GM21360 (cell line): ENCODE measurements at regions not wholly inside any gene's neighbourhood (a gene's known extent, or its start where the extent isn't known, plus 50 kb on each side); places are given as distances from the start of the nearest gene placed in this dataset.
"Not testable (repeated sequence)": the region's sequence is repeated elsewhere in the genome, so short reads cannot be mapped to it uniquely, and the experiment has no call there.

ENCODE experiments used
- ATAC-seq: cut with Tn5 transposase; IDR thresholded peaks from one replicate; pipeline ENCODE4 v1.9.1; 2021; ENCODE audit warnings: mild to moderate bottlenecking, moderate library complexity; ENCODE audit not compliant: unreplicated experiment

DNA sequence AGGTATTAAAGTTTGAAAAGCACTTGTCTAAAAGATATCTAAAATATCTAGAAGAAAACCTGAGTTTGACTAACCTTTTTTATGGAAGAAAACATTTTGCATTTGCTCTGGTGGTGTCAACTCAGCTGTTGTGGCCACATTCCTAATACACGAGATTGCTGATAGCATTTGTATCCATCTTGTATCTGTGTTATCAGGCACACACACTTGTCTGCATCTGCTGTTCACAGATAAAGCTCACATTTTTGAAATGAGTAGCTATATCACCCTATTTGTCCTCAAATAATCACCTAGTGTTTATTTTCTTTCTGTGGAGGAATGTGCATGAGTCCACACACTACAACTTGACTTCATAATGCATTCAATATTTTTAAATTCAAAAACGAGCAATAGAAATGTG, 632.3 kb upstream of the NR2F2 start:
- ATAC-seq, result no peak

DNA sequence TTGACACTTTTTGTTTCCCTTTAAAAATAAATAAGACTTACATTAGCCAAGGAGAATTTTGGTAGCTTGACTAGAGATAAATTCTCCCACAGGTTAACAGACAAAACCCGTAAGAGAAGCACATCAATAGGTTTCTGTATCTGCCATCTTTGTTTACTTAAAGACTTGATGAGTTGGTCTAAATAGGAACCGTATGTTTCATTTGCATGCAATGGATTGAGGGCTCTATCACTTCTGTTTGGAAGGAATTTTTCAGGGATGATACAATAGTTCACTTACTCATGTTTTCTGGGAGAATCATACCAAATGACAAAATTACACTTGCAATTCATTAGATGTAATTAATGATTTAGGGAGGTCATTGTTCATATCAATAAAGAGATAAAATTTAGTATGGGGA, 631.5 kb upstream of the NR2F2 start:
- no peak for ATAC-seq

DNA sequence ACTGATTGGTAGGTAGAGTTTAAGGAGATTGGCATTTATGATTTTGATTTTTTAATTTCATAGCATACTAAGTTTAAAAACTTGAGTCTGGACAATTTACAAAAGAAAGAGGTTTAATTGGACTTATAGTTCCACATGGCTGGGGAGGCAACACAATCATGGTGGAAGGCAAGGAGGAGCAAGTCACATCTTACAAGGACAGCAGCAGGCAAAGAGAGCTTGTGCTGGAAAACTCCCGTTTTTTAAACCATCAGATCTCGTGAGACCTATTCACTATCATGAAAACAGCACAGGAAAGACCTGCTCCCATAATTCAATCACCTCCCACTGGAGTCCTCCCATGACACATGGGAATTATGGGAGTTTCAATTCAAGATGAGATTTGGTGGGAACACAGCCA, 630.9 kb upstream of the NR2F2 start:
- no peak for ATAC-seq

DNA sequence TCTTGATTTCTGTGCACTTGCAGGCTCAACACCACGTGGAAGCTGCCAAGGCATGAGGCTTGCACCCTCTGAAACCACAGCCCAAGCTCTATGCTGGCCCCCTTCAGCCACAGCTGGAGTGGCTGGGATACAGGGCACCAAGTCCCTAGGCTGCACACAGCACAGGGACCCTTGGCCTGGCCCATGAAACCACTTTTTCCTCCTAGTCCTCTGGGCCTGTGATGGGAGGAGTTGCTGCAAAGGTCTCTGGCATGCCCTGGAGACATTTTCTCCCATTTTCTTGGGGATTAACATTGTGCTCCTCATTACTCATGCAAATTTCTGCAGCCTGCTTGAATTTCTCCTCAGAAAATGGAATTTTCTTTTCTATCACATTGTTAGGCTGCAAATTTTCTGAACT, 629.8 kb upstream of the NR2F2 start:
- not testable (repeated sequence) for ATAC-seq

DNA sequence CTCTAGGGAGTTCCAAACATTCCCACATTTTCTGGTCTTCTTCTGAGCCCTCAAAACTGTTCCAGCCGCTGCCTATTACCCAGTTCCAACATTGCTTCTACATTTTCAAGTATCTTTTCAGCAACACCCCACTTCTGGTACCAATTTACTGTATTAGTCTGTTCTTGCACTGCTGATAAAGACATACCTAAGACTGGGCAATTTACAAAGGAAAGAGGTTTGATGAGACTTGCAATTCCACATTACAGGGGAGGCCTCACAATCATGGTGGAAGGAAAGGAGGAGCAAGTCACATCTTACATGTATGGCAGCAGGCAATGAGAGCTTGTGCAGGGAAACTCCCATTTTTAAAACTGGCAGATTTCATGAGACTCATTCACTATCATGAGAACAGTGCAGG, 629.1 kb upstream of the NR2F2 start:
- ATAC-seq, result no peak

DNA sequence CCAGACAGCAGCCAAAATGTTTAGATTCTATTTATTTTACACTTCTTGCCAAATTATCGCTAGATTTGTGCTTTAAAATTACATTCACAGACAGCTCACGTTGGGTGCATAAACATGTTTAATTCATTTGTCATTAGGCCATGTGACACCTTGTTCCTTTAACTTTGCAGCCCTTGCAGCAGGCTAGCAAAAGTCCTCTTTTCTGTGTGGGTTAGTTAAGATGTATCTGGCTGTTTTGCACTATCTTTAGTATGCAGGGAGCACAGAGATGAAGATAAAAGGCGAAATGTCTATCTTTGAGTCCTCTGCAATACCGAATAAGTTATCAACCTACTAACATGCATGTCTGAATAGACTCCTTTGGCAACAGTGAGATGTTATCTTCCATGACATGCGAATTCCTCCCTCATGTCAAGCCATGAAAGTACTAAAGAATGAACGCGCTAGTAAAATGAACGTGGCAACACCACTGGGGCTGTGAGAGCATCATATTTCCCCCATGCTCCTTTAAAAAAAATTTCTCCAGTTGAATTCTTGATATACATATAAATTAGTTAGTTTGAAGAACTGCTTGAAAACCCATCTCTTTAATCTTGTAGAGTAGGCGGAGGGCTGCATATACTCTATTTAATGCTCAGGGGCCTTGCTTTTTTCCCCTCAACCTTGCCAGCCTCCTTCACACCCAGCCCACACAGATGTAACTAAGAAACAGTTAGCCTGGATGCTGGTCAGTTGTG, 620.4 kb upstream of the NR2F2 start:
- ATAC-seq, result no peak

DNA sequence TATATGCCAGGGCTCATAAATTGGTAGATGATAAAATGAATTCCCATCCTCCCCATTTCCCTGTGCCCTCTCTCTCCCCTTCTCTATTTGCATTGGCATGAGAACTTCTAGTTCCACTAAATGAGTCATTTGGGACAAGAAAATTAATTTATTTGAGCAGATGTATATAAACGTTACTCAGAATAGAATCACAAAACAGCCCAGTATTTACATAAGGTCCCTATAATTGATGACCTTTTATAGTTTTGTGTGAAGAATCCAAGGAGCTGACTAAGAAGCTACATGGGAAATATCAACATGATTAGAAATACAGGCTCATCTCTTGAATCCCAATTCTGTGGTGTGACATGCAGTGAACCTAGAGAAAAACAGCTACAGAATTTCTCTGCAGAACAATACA, 617.7 kb upstream of the NR2F2 start:
- ATAC-seq, result no peak

DNA sequence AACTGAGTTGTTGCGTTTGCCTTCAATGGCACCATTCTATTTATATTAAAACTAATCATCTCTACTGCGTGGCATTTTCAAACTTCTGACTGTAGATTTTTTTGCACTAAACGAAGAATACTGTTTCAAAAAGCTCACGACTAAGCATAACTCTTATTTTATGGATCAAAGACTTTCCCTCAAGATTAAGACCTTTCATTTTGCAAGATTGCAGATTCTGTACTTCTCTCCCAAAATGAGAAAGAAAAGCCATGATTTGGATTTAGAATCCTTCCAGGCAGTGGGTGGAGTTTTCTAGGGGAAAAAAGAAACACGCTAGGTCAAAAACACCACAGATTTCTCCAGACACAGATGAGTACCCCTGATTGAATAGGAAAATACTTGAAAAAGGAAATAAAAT, 617.2 kb upstream of the NR2F2 start:
- ATAC-seq, result no peak

DNA sequence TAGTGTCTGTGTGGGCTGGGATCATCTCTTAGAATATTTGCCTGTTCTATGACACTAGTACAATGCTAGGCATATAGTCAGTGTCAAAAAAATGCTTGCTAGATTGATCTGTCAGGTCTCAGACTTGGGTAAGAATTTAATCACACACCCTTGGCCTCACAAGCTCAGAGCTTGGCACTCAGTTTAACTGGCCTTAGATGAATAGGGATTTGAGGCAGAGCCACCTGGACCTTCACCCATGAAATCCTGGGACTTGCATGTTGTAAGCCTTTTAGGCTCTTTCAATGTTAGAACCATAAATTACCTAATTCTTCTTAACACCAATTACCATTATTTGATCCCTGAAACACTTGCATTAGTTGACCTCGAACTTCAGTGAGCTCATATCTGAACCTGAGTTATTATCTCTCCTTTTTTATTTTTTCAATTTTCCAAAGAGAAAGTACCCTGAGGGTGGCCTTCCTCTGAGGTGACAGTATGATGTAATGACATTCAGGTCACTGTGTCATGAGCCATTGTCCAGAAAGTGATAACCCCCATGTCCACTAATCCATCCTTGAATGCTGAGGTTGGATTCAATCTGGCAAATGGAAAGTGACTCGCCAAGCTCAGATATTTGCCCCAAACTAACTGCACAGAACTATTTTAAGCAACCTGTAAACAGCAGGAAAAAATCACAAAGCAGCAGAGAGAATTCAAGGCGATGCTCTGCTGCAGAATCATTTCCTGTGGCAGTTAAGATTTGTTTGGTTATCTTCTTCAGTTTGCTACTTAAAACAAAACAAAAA, 615.2 kb upstream of the NR2F2 start:
- ATAC-seq, result no peak

DNA sequence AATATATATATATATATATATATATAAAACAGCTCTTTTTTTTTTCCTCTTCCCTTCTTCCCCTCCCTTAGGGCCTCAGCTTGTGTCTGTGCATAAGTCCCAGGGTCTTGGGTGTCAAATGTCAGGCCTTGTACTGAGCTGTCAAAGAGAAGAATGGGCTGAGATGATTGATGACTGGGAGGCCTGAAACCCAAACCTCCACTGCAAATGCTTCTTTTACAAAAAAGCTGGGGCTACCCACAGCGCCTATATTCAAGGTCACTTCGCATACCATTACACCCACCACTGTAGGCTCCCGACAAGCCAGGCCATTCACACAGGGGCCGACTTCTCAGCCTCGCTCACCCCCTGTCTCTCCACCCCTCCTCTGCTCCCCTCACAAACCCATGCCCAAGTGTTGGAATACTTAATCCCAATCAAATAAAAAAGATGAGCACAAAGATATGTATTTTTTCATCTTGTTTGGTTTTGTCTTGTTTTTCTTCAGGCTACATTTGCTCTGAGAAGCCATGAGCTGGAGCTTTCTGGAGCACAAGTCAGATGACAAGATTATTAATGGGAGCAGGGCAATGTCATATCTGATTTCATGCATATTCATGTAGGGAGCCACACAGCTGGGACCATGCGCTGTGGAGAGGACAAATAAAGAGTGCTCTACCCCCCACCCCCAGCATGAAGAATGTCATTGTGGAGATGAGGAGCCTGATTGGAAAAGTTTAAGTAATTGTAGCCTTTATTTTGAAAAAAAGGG, 614.4 kb upstream of the NR2F2 start:
- no peak for ATAC-seq

DNA sequence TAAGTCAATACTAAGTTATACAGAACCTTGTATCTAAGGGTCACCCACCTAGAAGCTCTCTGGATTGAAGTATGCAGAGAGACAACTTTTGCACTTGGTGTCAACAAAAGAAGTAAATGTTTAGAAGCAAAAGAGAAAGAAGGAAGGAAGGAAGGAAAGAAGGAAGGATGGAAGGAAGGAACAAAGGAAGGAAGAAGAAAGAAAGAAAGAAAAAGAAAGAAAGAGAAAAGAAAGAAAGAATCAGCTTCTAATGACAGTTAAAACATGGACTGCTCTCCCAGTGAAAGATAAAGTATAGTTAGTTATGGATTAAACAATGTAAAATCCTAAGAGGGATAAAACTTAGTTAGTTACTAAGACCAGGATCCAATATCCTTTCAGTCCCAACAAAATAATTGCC, 613.8 kb upstream of the NR2F2 start:
- no peak for ATAC-seq

DNA sequence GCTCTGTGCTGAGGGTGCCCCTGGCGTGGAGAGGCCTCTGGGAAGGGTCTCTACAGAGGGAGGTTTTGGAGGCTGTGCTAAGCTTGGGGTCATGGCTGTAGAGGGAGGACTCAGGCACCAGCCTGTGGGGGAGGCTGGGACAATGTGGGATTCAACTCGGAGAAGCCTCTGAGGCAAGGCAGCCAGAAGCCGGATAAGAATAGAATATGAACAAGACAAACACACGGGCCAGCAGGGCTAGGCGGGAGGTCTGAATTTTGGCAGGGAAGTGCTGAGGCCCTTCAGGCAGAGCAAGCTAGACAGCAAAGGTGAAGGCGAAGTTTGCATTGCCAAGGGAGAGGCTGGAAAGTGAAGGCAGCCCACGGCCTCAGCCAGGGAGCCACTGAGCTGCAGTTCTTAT, 612.1 kb upstream of the NR2F2 start:
- ATAC-seq, result no peak

DNA sequence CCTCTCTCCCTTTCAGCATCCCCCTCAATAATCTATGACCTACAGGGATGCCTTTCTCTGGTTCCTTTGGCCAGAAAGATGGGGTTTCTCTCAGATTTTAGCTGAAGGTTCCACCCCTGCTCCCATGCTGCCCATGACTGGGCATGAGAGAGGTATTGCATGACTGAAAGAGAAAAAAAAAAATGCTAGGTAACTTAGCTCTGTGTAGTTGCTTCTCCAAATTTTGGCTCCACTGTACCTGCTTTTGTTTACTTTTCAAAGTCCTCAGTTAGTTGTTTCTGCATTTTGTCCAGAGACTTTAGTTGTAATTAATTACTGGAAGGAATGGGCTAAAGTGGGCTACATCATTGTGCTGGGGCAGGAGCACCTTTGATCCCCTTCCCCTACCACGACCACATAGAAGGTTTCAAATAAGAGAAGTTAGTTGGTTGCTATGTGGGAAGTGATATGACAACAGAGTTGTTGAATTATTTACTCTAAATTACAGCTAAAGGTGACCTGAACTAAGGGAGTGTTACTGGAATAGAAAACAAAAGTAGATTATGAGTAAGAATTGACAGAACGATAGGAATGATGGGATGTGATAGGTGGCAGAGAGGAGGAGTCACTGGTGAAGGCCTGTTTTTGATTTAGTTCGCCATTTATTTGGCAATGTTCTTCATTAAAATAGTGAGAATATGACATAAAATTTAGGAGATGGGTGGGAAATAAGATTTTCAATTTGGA, 605.4 kb upstream of the NR2F2 start:
- no peak for ATAC-seq

DNA sequence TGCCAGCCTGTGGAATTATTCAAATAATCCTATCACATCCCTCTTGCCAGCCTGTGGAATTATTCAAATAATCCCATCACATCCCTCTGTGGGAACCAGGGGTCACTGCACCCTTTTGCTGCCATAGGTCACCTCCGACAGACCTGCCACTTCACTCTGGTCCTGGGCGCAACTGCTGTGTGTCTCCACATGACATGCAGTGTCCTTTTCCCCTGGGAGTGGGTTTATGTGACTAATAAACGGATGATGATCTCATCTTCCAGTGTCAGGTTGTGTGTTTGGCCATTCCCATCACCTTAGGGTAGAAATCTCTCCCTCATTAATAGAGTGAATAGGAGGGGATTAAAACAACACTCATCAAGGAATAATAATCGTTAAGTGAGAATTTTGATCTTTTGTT, 603.6 kb upstream of the NR2F2 start:
- ATAC-seq, result no peak

DNA sequence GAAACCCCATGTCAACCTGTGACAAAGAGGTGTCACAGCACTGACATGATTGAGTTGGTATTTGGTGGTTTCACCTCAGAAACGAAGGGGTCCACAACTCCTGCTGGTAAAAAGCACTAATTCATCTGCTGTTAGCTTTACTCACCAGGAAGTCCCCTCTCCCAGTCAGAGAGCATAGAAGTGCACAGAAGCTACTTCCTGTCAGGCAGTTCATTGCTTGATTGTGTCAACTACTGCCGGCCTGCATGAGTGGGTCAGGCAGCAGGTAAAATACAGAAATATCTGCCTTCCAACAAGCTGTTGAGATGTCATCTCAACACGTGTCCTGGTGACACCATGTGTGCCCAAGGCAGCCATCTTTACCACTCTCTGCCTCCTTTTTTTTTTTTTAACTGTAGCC, 596.6 kb upstream of the NR2F2 start:
- ATAC-seq, result no peak

DNA sequence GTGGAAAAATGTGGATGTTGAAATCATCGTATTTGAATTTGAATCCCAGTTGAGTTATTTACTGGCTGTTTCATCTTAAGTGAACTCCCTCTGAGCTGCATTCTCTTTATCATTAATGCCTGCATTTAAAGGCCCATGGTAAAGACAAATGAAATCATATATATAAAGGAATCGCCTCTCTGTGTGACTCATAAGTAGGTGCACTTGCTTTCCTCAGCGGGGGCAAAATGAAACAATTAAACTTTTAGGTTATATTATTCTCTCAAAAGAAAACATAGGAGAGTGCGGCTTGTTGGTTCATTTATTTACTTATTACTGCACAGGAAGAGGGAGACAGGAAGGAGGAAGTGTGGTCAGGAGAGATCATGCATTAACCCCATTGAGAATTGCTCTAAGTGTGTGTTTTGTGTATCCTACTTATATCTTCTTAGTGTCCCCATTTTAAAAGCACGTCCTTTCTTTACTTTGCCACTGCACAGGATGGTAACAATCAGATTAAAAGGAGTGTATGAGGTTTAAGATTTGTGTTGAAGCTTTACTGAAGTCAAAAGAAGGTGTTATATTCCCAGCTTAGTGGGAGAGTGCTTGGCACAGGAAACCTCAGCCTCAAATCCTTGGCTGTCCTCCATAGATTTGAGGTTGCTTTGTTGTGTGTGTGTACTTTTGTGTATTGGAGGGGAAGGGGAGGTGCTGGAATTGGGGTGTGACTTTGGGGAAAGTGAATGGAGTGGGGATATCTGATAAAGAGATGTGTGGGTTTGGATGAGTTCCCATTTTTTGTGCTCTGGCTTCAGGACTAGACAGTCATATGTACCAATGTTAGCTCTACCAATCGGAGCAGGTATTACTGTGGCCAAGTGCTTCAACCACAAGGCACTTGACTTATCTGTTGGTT, 595.8 kb upstream of the NR2F2 start:
- ATAC-seq, result no peak

DNA sequence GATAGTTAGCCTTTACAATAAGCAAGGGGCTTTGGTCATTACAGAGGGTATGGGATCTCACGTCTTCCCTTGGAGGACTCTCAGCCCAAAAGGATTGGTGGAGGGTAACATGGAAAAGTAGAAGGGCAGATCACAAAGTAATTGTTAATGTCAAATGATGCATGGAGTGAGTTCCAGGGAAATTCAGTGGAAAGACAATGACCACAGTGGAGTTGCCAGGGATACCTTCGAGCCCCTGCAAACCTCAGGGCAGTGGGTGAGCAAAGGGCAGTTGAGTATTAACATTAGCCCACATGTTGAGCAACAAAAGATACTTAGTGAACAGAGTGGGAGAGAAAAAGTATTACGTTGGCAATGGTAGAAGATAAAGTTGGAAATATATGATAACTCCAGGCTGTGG, 593.4 kb upstream of the NR2F2 start:
- ATAC-seq, result no peak

DNA sequence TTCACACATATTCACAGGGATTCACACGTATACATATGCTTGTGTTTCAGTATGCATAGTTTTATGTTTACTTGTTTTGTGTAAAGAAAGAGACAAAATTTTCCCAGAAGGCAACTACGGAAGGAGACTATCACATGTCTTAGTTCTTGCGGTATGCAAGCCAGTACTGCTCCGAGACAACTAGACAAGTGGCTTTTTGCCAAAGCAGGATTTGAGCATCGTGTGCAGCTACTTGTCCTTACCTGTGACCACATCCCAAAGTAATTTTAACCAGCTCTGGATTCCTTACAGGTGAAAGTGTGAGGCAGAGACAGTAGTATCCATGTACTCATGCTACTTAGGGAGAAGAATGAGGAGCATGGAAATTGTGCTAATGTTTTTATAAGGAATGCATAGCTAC, 591.4 kb upstream of the NR2F2 start:
- no peak for ATAC-seq

DNA sequence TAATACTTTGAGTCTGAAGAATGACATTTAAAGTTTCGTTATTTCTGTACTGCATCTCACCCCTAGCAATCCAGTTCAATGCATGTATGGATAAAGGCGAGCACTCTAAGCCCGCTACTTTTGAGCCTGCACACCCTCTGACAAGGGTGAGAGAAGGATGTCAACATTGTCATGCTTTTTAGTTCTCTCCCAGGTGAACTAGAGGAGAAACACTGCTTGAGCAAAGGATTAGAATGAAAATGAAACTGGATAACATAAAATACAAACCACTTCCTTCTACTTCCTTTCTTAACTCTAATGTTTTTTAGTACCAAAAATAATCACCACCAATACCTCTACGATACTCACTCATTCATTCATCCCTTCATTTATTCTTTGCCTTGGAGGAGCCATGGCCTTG, 588.7 kb upstream of the NR2F2 start:
- no peak for ATAC-seq

DNA sequence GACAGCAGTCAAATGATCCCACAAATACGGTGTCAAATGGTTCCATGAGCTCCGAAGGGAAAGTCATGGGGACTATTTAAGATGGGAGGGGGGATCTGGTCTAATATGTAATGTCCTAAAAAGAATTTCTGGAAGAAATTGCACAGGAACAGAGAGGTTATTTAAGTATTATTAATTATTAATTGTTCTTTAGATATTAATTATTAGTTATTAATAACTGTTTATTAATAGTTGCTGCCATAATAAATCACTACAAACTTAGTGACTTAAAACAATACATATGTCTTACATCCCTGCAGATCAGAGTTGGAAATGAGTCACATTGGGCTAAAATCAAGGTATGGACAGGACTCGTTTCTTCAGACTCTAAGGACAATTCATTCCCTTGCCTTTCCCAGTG, 588.2 kb upstream of the NR2F2 start:
- ATAC-seq, result no peak
